ENCODE measurements at regions not wholly inside any gene's neighbourhood (a gene's known extent, or its start where the extent isn't known, plus 50 kb on each side); places are given as distances from the start of the nearest gene placed in this dataset.

- TF ChIP-seq CTCF (IDR thresholded peaks at IDR 0.05): no peak
- no peak for TF ChIP-seq POLR2A (IDR thresholded peaks at IDR 0.05)
Observed at GRCh38 chr5:17714186-17714585, 79.9 kb downstream of the TAF11L14 start.

All from body of pancreas (tissue), 4 donors.